HG02623 (cell line): ENCODE measurements at regions not wholly inside any gene's neighbourhood (a gene's known extent, or its start where the extent isn't known, plus 50 kb on each side); places are given as distances from the start of the nearest gene placed in this dataset.
"Not testable (repeated sequence)": the region's sequence is repeated elsewhere in the genome, so short reads cannot be mapped to it uniquely, and the experiment has no call there.

Experiments
- ATAC-seq: cut with Tn5 transposase; IDR thresholded peaks from one replicate; pipeline ENCODE4 v1.9.1; 2021; ENCODE audit warnings: moderate library complexity; ENCODE audit not compliant: unreplicated experiment

DNA sequence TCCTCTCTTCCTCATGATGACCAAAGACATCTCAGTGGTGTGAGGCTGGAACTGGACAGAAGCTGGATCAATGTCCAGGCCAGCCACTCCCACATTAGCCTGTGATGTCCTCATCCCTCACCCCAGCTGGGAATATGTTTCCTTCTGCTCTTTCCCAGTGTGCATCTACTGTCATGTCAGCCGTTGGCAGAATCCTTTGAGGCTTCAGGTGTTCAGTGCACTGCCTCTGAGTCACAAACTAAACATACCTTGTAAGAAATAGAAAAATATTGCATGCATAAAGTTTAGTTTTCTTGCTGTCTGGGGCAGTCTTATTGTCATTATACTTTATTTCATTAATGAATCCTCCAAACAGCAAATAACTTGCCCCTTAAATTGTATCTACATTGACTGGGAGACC is 161.6 kb upstream of the RASGRP1 start:
- ATAC-seq = no peak

DNA sequence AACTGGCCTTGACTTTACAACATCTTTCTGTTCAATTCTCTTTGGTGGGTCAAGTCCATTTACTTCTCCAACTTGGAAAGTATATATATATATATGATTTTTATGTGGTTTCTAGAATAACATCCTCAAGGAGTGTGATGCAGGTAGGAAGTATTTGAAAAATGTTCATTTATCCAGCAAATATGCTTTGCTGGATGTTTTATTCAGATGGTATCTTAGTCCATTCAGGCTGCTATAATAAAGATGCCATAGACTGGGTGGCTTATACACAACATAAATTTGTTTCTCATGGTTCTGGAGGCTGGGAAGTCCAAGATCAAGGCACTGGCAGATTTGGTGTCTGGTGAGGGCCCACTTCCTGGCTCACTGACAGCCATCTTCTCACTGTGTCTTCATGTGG is 168.7 kb upstream of the RASGRP1 start:
- ATAC-seq = no peak

DNA sequence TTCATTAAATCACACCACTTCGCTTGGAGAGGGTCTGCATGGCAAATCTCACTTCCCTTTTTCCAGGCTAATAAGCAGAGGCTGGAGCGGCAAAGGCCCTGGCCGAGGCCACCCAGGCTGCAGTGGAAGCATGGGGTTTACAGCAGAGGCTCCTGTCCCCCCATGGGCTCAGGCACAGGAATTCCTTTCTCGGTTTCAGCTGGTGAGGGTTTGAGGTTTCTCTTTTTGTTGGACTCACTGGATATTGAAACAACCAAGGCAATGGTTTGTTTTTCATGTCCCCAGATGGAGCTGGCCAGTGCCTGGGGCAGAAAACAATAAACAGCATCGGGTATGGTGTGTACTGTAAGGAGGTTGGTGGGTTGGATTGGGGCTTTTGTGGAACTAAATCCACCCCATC is 175.6 kb upstream of the RASGRP1 start:
- no peak for ATAC-seq

DNA sequence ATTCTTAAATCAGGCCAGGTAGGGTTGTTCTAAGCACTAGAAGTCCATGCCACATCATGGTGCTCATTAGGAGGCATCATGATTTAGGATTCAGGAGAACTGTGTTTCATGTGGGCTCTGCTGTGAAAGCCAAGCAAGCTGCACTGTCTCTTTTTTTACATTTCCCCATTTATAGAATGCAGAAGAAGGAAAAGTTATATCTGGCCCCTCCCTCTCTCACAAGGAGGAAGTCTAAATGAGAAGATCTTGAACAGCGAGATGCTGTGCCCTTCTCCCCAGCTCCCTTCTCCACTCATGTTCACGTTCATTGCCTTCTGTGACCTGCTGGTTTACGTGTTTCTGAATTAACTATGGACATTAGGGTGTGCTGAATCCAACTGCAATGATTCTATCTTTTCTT is 178.5 kb upstream of the RASGRP1 start:
- ATAC-seq = no peak

DNA sequence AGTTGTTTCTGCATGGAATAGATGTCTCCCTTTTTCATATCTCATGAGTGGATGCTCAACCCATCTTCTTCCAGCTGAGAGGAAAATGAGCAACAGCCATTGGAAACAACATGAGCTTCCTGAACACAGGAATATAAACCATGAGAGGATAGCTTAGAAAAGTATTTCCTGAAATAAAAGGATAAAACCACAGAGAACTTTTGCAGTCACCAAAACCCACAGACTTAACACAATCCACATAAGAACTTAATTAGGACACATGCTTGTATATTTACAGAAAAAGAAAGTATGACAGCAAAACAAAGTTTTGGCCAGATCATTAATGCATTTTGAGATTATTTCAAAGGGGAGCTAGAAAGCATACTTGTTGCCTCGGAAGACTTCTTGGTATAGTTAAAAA is 180.5 kb upstream of the RASGRP1 start:
- ATAC-seq = no peak

DNA sequence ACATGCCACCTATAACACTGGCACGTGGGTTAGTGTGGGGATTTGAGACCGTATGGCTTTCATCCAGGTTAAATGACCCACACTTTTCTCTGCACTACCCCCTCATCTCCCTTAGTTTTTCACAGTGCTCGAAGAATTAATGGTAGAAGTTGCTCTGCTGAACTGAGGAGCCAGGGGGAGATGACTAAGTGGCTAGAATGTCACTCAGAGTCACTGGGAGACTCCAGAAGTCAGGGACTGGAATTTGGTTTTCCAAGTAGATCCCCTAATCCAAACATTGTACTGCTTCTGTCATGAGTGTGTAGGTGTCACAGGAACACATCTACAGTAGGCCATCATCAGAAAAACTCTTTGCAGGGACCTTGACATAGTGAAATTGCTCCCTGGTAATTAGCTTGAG is 181.0 kb upstream of the RASGRP1 start:
- ATAC-seq = no peak

DNA sequence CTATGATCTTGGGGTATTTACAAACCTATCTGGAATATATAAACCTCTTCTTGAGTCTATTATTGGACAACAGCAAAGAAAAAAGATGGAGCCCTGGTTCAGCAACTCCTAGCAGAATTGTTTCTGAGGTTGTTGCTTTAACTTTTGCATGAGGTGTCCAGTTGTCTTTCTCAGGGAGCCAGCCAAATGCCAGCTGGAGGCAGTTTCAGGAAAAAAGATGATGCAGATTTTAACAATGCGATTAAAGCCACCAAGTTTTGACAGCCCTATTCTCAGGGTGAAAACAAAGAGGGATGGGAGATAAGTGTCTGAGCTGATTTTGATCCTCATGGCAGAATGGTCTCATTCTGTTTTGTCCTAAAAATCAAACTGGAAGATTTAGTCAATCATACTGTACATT is 181.6 kb upstream of the RASGRP1 start:
- ATAC-seq = no peak

DNA sequence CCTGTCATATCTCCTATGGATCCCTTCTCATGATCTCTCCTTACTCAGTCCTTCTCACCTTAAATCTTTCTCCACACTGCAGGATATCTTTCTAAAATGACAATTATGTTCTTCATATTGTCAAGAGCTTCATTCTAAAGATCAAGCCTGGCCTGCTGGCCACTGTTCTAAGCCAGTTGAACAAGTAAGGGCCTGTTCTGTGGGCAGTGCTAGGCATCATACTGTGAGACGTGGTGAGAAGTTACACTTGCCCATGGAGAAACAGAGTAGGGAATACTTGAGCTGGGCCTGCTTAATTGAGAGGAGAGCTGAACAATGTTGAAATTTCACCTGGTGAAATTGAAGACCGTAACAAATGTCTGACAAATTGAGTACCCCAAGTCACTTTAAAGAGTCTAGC is 184.1 kb upstream of the RASGRP1 start:
- no peak for ATAC-seq

DNA sequence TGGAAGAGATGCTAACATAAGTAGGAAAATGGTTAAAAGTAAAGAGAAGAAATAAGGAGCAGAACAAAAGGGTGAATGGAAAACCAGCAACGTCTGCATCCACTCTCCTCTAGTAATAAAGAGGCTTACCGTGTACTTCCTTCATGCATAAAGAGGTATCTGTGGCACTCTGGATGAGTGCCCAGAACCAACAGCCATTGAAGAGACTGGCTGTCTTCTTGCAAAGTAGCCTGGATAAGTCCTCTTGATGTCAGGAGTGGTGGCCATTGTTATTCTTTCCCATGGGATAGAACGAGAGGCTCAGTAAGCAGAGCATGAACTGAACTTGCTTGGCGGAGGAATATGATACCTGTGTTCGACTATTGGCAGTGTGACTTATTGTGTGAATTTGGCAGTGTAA is 186.2 kb upstream of the RASGRP1 start:
- no peak for ATAC-seq

DNA sequence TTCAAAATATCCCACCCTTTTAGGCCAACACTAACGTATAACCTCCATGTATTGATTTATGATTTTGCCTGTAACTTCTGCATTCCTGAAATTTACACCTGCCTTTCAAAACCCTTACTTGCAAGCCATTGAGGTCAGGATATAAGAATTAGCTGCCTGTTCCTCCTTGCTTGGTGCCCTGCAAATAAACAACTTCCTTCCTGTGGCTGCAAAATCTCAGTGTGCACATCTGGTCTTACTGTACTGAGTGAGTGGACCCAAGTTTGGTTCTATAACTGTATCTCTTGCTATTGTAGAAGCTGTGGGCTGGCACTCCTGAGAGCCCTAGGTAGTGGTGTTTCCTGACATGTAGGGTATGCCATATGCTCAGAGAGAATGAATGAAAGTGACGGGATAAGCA is 191.1 kb upstream of the RASGRP1 start:
- ATAC-seq = no peak

DNA sequence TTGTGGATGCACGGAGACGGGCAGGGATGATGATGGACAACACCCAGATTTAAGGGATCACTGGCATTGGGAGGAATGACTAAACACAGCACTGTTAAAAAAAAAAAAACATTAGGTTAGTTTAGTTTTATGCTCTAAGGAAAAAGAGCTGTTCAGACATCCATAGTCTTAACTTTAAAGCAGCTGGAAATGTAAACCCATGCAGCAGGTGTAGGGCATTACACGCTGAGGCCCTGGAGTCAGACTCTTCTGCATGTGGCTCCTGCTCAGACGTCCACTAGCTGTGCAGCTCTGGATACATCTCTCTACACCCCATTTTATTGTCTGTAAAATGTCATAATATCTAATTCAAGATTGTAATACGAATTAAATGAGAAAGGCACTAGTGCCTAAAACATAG is 191.8 kb upstream of the RASGRP1 start:
- ATAC-seq = no peak

DNA sequence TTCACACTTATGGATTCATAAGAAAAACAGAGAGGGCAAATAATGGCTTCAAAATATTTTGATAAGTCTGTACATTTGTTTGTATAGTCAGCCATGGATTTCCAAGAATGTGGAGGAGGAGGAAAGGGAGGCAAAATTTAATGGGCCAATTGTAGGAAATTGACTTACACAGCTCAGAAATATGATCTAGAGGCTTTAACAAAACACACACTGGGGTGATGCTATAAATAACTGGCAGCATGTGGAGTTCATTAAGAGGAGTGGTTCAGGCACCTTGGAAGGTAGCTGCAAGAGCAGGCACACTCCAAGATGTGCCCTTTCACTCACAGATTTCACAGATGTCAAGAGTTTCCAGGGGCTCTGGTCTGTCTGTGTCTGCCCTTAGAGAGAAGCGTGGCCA is 193.4 kb upstream of the RASGRP1 start:
- no peak for ATAC-seq

DNA sequence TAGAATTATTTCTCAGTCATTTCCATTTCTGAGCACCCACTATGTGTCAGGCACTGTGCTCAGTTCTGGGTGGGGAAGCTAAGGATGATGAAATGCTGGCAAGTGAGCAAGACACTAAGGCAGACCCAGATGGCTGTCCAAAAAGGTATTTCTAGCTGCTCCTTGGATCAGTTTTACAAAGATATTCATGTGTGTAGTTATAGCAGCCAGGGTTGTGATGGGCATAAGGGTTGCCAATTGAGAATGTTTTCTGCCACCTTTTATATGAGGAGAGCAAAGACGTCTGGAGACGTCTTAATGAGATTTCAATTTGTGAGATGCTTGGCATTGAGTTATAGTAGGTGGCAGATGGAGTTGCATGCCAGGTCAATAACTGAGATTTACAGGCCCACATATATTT is 197.1 kb upstream of the RASGRP1 start:
- ATAC-seq = no peak

DNA sequence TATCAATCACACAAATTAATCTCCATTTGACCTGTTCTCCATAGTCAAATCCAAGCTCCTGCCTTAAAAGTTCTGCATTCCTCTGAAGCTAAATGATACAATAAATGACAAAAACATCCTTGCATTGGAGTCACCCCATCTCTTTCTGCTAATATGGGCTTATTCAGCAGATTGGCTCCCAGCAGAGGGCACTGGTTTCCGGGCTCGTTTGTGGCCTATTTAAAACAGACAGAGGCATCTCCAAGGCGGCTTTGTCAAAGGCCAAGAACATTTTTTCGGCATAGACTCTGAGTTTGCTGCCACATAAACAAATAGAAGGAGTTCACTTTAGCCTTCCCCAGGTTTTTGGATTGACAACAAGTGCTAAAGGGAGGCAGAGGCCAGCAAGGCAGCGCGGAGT is 204.4 kb upstream of the RASGRP1 start:
- no peak for ATAC-seq

DNA sequence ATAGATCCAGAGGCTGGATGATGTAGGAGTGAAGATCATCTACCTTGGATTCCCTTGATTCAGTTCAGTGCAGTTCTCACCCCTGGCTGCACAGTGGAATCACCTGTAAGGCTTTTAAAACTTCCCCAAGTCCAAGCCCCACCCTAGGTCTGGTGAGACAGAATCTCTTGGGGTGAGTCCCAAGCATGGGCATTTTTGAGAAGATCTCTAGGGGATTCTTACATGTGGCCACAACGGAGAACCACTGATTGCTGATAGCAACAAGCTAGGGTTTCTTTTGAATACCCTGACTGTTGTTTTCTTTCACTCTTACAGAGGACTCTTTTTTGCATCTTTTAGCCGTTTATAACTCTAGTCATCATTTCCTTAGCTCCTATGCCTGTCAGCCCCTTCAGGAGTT is 204.9 kb upstream of the RASGRP1 start:
- ATAC-seq = no peak

DNA sequence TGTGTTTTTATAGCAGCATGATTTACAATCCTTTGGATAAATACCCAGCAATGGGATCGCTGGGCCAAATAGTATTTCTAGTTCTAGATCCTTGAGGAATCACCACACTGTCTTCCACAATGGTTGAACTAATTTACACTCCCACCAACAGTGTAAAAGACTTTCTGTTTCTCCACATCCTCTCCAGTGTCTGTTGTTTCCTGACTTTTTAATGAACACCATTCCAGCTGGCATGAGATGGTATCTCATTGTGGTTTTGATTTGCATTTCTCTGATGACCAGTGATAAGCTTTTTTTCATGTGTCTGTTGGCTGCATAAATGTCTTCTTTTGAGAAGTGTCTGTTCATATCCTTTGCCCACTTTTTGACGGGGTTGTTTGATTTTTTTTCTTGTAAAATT is 209.5 kb upstream of the RASGRP1 start:
- ATAC-seq = not testable (repeated sequence)

DNA sequence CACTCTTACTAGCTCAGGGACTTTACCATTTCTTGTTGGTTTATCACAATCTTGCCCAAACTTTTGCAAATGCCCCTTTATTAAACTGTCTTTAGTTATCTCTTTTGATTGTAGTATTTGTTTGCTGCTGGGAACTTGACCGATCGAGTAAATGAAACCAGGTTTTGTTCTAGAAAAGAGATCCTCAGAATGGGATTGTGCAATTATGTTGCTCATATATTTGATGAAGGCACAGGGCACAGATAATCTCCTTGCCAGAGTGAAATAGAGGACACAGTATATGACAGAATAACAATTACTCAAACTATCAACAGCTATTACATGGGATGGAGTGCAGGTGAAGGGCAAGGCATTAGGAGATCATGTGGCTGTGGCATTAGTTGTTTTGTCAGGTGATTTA is 216.6 kb upstream of the RASGRP1 start:
- ATAC-seq = no peak

DNA sequence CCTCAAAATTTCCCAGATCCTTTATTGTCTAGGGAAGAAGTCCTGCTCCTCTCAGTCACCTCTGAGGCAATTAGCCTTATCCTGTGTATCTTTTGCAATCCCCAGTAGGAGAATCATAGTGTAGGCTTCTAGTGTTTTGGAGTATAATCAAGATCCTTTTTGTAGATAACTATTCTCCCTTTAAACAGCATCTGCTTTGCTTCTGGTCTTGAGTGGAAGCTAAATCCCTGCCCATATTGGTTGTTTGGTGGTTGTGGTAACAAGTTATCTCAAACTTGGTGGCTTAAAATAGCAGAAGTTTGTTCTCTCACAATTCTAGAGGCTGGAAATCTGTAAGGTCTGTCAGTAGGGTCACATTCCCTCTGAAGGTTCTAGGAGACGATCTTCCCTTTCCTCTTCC is 217.5 kb upstream of the RASGRP1 start:
- no peak for ATAC-seq

DNA sequence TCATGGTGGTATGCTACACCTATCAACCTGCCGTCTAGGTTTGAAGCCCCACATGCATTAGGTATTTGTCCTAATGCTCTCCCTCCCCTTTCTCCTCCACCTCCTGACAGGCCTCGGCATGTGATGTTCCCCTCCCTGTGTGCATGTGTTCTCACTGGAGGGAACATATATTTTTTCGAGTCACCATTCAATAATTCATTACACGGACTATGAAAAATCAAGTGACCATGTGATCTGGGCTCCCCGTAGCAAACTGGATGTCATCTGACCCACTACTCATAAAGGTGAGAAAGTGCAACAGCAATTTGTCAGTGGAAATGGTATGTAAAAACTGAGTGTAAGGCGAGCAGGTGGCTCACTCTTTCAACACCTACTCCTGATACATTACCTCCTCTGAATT is 224.3 kb upstream of the RASGRP1 start:
- ATAC-seq = no peak

DNA sequence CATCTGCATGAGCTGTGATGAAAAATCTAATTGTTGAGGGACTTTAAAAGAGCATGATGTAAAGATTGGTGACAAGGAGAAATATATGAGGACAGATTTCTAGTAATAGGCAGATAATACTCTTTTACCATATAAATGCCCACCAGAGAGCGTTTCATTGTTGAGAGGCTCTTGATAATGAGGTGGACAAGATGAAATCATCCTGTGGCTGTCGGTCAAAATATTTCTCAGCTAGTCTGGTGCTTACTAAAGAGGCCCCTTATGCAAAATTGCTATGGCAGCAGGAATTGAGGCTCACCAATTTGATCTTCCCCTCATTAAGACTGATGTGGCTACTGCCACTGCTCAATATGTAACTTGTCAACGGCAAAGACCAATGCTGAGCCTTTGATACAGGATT is 225.0 kb upstream of the RASGRP1 start:
- ATAC-seq = no peak

DNA sequence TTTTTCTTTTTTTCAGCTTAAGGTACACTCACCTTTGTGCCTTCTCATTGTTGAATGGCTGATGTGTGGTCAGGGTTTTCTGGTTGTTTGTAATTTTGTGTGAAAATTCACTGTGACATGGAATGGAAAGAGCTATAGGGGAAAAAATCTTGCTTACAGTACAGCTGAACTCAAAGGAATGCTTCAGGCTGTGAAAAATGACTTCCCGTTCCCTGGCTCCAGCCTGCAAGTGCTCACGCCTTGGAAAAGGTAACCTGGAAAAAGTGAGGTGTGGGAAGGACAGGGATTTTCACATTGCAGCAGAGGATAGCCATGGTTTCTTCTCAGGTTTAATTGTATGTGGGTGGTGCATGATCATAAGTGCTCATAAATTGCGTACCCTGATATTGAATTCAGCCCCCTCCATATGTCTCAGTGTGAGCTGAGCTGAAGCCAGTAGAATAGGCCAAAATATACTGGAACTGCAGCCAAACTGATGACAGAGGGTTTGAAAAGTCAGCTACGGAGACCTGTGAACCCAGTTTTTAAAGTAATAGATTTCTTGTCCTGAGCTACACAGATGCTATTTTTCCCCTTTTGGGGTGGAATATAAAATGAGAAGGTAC is 228.7 kb upstream of the RASGRP1 start:
- no peak for ATAC-seq

DNA sequence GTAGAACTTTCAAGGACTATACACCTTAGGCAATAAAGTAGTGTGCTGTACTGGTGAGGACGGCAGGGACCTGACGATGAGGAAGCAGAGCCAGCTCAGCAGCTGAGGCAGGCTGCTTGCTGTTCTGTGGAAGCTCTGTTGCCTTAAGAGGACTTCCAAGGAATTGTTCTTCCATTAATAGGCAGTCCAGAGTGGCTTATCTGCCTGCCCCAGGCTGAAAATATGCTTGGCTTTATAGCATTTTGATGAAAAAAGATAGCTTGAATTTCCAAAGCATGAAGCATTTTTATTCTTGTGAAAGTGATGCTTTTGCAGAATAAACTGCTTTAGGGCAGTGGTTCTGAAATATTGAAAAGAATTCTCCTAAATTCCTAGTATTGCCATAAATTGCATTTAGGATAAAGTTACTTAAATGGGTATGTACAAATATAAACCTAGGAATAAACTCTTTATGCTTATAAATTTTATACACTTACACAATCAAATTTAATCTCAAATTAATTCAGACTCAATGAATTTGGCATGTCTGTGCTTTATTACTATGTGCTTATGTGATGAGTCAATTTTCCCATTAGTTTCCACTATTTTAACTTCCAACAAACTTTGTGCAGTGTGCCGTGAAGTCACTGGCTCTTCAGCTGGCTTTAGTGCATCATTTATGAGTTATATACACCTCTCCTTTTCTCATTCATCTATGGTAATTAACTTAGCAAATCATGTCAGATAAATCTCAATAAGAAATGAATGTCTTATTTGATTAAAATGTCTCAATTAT is 231.0 kb upstream of the RASGRP1 start:
- ATAC-seq = no peak

DNA sequence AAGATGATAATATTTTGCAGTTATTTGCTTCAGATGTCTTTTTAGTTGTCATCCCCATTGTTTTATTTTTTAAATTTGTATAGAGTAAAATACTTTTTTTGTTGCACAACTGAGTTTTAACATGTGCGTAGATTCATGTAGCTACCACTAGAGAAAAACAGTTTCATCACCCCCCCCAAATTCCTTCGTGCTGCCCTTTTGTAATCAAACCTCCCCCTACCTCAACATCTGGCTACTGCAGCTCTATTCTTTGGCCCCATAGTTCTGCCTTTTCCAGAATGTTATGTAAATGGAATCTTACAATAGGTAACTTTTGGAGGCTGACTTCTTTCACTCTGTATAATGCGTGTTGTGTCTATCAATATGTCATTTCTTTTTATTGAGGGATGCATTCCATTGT is 232.0 kb upstream of the RASGRP1 start:
- no peak for ATAC-seq
